ENCODE measurements at regions not wholly inside any gene's neighbourhood (a gene's known extent, or its start where the extent isn't known, plus 50 kb on each side); places are given as distances from the start of the nearest gene placed in this dataset.

- DNase-seq, result no peak
These were observed 135.7 kb upstream of the MGMT start for GRCh38 chr10:129331207-129331838.

- DNase-seq, result no peak
These were observed 135.2 kb upstream of the MGMT start for GRCh38 chr10:129331839-129332220.

- DNase-seq, result no peak
These were observed 134.6 kb upstream of the MGMT start for GRCh38 chr10:129332476-129332875.

- DNase-seq, result no peak
These were observed 133.3 kb upstream of the MGMT start for GRCh38 chr10:129333706-129334105.

GRCh38 chr10:129334266-129334665 is 132.8 kb upstream of the MGMT start:
- DNase-seq, result no peak

- no peak for DNase-seq
These were observed 131.6 kb upstream of the MGMT start for GRCh38 chr10:129335396-129335795.

GRCh38 chr10:129335942-129336341 is 131.1 kb upstream of the MGMT start:
- DNase-seq, result no peak

- no peak for DNase-seq
These were observed 127.8 kb upstream of the MGMT start for GRCh38 chr10:129339191-129339590.

- no peak for DNase-seq
These were observed 127.2 kb upstream of the MGMT start for GRCh38 chr10:129339841-129340240.

- DNase-seq, result no peak
These were observed 126.0 kb upstream of the MGMT start for GRCh38 chr10:129341087-129341486.

- DNase-seq, result no peak
These were observed 124.7 kb upstream of the MGMT start for GRCh38 chr10:129342385-129342784.

- DNase-seq, result no peak
These were observed 123.9 kb upstream of the MGMT start for GRCh38 chr10:129343141-129343540.

GRCh38 chr10:129344103-129344502 is 122.9 kb upstream of the MGMT start:
- DNase-seq, result no peak

GRCh38 chr10:129344731-129345355 is 122.2 kb upstream of the MGMT start:
- no peak for DNase-seq

GRCh38 chr10:129345763-129346162 is 121.3 kb upstream of the MGMT start:
- DNase-seq, result no peak

- no peak for DNase-seq
These were observed 116.4 kb upstream of the MGMT start for GRCh38 chr10:129350690-129351089.

- DNase-seq, result no peak
These were observed 113.9 kb upstream of the MGMT start for GRCh38 chr10:129353101-129353500.

GRCh38 chr10:129360046-129360445 is 107.0 kb upstream of the MGMT start:
- DNase-seq, result no peak

GRCh38 chr10:129361676-129362376 is 105.2 kb upstream of the MGMT start:
- DNase-seq, result no peak

GRCh38 chr10:129364949-129365348 is 102.1 kb upstream of the MGMT start:
- DNase-seq, result no peak

- no peak for DNase-seq
These were observed 101.2 kb upstream of the MGMT start for GRCh38 chr10:129365767-129366402.

- no peak for DNase-seq
These were observed 100.6 kb upstream of the MGMT start for GRCh38 chr10:129366450-129366849.

- DNase-seq, result no peak
These were observed 97.5 kb upstream of the MGMT start for GRCh38 chr10:129369566-129369965.

- DNase-seq, result no peak
These were observed 95.5 kb upstream of the MGMT start for GRCh38 chr10:129371541-129371940.
